Caco-2 (cell line): ENCODE measurements at regions not wholly inside any gene's neighbourhood (a gene's known extent, or its start where the extent isn't known, plus 50 kb on each side); places are given as distances from the start of the nearest gene placed in this dataset.
A peak's percentile ranks its signal among the peaks of the same experiment; 100 is the strongest.

Experiments
- BruUV-seq: library from RNA; stranded (reverse); fragments of 400-500 nt; replicated peaks from 2 replicates; lab custom pipeline; 2021; lab: Mats Ljungman, UMichigan
- CTCF ChIA-PET: fragments of 300-600 bp; sonication (Branson Sonifier 250); formaldehyde crosslinking; loops from one replicate; lab custom pipeline; 2022; ENCODE audit warnings: antibody characterized with exemption; lab: Charles Lee
- POLR2A ChIA-PET: fragments of 300-600 bp; sonication (Branson Sonifier 250); formaldehyde crosslinking; loops from one replicate; lab custom pipeline; 2022; ENCODE audit warnings: antibody characterized with exemption; lab: Charles Lee
- DNase-seq, 2 experiments: peaks; one replicate each; pipeline versions ENCODE4 v3.0.0 to v3.0.0-alpha.2; 2020 to 2022
- H3K27me3 ChIP-seq: replicated peaks from 2 replicates; pipeline ENCODE4 v1.6.0; 2011; ENCODE audit warnings: low read length; ENCODE audit not compliant: control insufficient read depth, insufficient read depth
- H3K36me3 ChIP-seq: 2 replicates; pipeline ENCODE4 v1.5.1; 2011; ENCODE audit warnings: low read length; ENCODE audit not compliant: control insufficient read depth, insufficient read depth
- H3K4me1 ChIP-seq: fragments of 250-450 bp; sonication (Bioruptor Pico); 2 replicates; pipeline ENCODE4 v1.5.1; 2020; ENCODE audit warnings: mild to moderate bottlenecking
- H3K4me3 ChIP-seq: 2 replicates; pipeline ENCODE4 v1.5.1; 2011; ENCODE audit warnings: low read depth, mild to moderate bottlenecking, control low read depth, low read length
- H3K9me3 ChIP-seq: fragments of 250-450 bp; sonication (Bioruptor Pico); 2 replicates; pipeline ENCODE4 v1.5.1; 2020; ENCODE audit warnings: mild to moderate bottlenecking, moderate library complexity
- H3K27ac Mint-ChIP-seq: one replicate; pipeline ENCODE4 v1.8.0; 2022; ENCODE audit warnings: mixed read lengths; ENCODE audit not compliant: unreplicated experiment
- H3K27me3 Mint-ChIP-seq: one replicate; pipeline ENCODE4 v1.8.0; 2022; ENCODE audit warnings: mixed read lengths; ENCODE audit not compliant: insufficient read depth, unreplicated experiment
- H3K36me3 Mint-ChIP-seq: one replicate; pipeline ENCODE4 v1.8.0; 2022; ENCODE audit warnings: mild to moderate bottlenecking, mixed read lengths; ENCODE audit not compliant: insufficient read depth, unreplicated experiment
- H3K4me1 Mint-ChIP-seq: one replicate; pipeline ENCODE4 v1.8.0; 2022; ENCODE audit warnings: low read depth, mixed read lengths; ENCODE audit not compliant: unreplicated experiment
- H3K4me3 Mint-ChIP-seq: one replicate; pipeline ENCODE4 v1.8.0; 2022; ENCODE audit warnings: mild to moderate bottlenecking, moderate library complexity, mixed read lengths; ENCODE audit not compliant: unreplicated experiment
- H3K9me3 Mint-ChIP-seq: one replicate; pipeline ENCODE4 v1.8.0; 2022; ENCODE audit warnings: mixed read lengths; ENCODE audit not compliant: unreplicated experiment
- CTCF ChIP-seq, 2 experiments: fragments of 200-600 bp in 1 of 2; IDR thresholded peaks; 1 replicate in 1 of 2; 2 replicates in 1 of 2; pipeline versions ENCODE4 v1.5.1 to v1.8.0; 2011 to 2022; ENCODE audit warnings: antibody characterized with exemption in 1 of 2, control low read depth in 1 of 2, inconsistent platforms in 1 of 2, low read depth in 1 of 2, low read length in 1 of 2, mild to moderate bottlenecking in 1 of 2, moderate library complexity in 1 of 2; ENCODE audit not compliant: insufficient read depth in 1 of 2, severe bottlenecking in 1 of 2, unreplicated experiment in 1 of 2
- intact Hi-C: fragments of 100-400 bp; cut with micrococcal nuclease; formaldehyde crosslinking; loops from one replicate; pipeline ENCODE4 v1.10.0; 2022; ENCODE audit not compliant: unreplicated experiment

DNA sequence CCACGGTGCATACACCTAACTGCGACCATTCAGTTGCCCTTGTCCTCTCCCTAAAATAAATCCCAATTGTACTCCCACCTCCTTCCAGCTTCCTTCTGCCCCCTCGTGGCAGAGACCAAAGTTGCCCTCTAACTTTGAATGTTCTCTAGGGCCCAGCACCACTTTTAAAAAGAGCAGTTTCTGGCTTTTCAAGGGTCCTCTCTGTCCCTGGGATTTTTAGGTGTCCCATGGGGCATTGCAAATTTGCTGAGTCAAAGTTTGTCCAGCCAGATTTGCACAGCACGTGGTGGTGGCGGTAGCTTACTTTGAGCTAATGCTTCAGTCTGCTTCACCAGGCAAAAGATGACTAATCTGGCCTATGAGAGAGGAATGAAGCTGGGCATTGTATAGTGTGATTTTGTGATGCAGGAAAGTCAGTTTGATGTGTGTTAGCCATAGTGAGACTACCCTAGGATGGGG, 100.2 kb downstream of the PERP start:
- CTCF ChIA-PET, result interaction anchor here (0.6 to 1.3 kb wide), 3 partner anchors 10 to 303 kb away, joined by 3 to 5 read pairs (median 3); no protein-coding TSS in a partner anchor
- H3K4me1 ChIP-seq, result peaks cover 12% of the 10 kb centered on the region
- no peaks in the 10 kb centered on the region for H3K36me3 ChIP-seq
- peak overlapping the region; percentile 18 for H3K27ac Mint-ChIP-seq
- intact Hi-C loops, result loop anchor here (1.0 to 10.0 kb wide), 3 partner anchors 10 to 732 kb away; partner anchors contain the start of gene HEBP2
- H3K4me3 ChIP-seq, result no peak overlapping the region
- H3K27me3 Mint-ChIP-seq, result no peaks in the 10 kb centered on the region
- BruUV-seq, result no TSS peak
- POLR2A ChIA-PET, result no interaction called here
- DNase-seq, result peak; percentile 38 to 48
- H3K27me3 ChIP-seq, result no peaks in the 10 kb centered on the region
- H3K9me3 ChIP-seq, result no peaks in the 10 kb centered on the region; the same call in 1 of the 2 replicates
- no peaks in the 10 kb centered on the region for H3K9me3 Mint-ChIP-seq
- TF ChIP-seq CTCF (IDR thresholded peaks at IDR 0.05; ENCODE audit: insufficient read depth in 1 of 2, low read depth in 1 of 2, low read length in 1 of 2, severe bottlenecking in 1 of 2, unreplicated experiment in 1 of 2), result peak; percentile 62 to 63
- no peak overlapping the region for H3K4me3 Mint-ChIP-seq
- peaks cover 27% of the 10 kb centered on the region for H3K4me1 Mint-ChIP-seq
- H3K36me3 Mint-ChIP-seq, result no peaks in the 10 kb centered on the region

DNA sequence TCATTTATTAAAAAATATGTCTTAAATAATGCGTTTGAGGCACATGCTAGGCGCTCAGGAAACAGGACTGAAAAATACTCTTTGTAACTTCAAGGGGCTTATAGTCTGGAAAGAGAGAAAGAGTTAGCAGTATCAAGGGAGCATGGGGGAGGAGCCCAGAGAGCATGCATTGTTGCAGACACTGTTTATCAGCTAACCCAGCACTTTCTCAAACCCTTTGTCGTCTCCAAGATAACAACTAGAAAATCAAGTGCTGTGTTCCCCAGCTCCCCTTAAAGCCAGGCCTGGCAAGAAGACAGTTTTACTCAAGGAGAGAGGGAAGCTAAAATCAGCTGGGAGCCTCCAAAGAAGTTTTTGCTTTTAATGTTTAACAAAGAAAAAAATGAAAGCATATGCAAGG, 98.4 kb downstream of the PERP start:
- ChIA-PET POLR2A (no interaction called here), CTCF (interaction anchor here (1.2 kb wide), 1 partner anchor 78 kb away, joined by 4 read pairs; no protein-coding TSS in a partner anchor)
- Mint-ChIP-seq H3K4me3 (peak overlapping the region; percentile 12), H3K27me3 (no peaks in the 10 kb centered on the region), H3K27ac (peak overlapping the region; percentile 27), H3K9me3 (no peaks in the 10 kb centered on the region), H3K36me3 (no peaks in the 10 kb centered on the region), H3K4me1 (peaks cover 27% of the 10 kb centered on the region)
- H3K36me3 ChIP-seq, result no peaks in the 10 kb centered on the region
- H3K9me3 ChIP-seq, result no peaks in the 10 kb centered on the region; the same call in 1 of the 2 replicates
- no TSS peak for BruUV-seq
- no peak for TF ChIP-seq CTCF (IDR thresholded peaks at IDR 0.05; ENCODE audit: insufficient read depth in 1 of 2, low read depth in 1 of 2, low read length in 1 of 2, severe bottlenecking in 1 of 2, unreplicated experiment in 1 of 2)
- no peaks in the 10 kb centered on the region for H3K27me3 ChIP-seq
- no peak for DNase-seq
- intact Hi-C loops, result loop anchor here (5.0 to 10.0 kb wide), 2 partner anchors 394 to 734 kb away; partner anchors contain the start of gene HEBP2
- H3K4me3 ChIP-seq, result no peak overlapping the region
- peaks cover 17% of the 10 kb centered on the region for H3K4me1 ChIP-seq

DNA sequence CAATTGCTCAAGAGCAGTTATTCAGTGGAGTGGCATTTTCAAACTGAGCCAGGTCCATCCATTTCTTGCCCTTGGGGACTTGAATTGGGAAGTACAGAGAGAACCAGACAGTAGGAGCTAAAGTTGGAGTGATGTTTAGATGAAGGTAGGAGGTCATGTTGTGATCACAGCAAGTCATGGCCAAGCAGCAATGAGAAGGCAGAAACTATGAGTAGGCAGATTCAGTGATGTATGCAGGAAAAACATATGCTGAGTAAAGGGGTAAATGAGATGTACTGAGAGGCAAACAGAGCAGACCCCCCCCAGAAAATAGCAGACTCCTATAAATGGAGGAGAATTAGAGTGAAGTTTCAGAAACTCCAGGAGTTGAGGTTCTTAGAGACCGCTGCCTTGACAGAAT, 95.8 kb downstream of the PERP start:
- Mint-ChIP-seq H3K4me1 (peaks cover 22% of the 10 kb centered on the region), H3K4me3 (no peak overlapping the region), H3K9me3 (no peaks in the 10 kb centered on the region), H3K27ac (no peak overlapping the region), H3K36me3 (no peaks in the 10 kb centered on the region), H3K27me3 (no peaks in the 10 kb centered on the region)
- Histone ChIP-seq H3K4me3 (no peak overlapping the region), H3K9me3 (no peaks in the 10 kb centered on the region; the same call in 1 of the 2 replicates), H3K27me3 (no peaks in the 10 kb centered on the region), H3K4me1 (peaks cover 37% of the 10 kb centered on the region), H3K36me3 (no peaks in the 10 kb centered on the region)
- no peak for TF ChIP-seq CTCF (IDR thresholded peaks at IDR 0.05; ENCODE audit: insufficient read depth in 1 of 2, low read depth in 1 of 2, low read length in 1 of 2, severe bottlenecking in 1 of 2, unreplicated experiment in 1 of 2)
- ChIA-PET CTCF (no interaction called here), POLR2A (interaction anchor here (0.6 kb wide), 1 partner anchor 61 kb away, joined by 4 read pairs; no protein-coding TSS in a partner anchor)
- no TSS peak for BruUV-seq
- no peak for DNase-seq
- intact Hi-C loops, result no loop called here
